Breast epithelium (tissue), 3 donors: ENCODE measurements at regions not wholly inside any gene's neighbourhood (a gene's known extent, or its start where the extent isn't known, plus 50 kb on each side); places are given as distances from the start of the nearest gene placed in this dataset.

Source experiments
- POLR2A ChIP-seq: fragments of 450-650 bp; IDR thresholded peaks from one replicate; pipeline ENCODE4 v1.6.1; 2016; ENCODE audit warnings: antibody characterized with exemption, mild to moderate bottlenecking, moderate library complexity
- POLR2AphosphoS5 ChIP-seq, 3 donors: sonication (generic); formaldehyde crosslinking; IDR thresholded peaks; one replicate each; pipeline ENCODE4 v1.6.1; 2017; ENCODE audit warnings: antibody characterized with exemption in 3 of 3
- TF ChIP-seq, protein P1 (sequence below), 3 donors: fragments of 450-650 bp; IDR thresholded peaks; one replicate each; pipeline ENCODE4 v1.5.1; 2016 to 2017; ENCODE audit warnings: antibody characterized with exemption in 3 of 3, mild to moderate bottlenecking in 3 of 3, moderate library complexity in 3 of 3

DNA sequence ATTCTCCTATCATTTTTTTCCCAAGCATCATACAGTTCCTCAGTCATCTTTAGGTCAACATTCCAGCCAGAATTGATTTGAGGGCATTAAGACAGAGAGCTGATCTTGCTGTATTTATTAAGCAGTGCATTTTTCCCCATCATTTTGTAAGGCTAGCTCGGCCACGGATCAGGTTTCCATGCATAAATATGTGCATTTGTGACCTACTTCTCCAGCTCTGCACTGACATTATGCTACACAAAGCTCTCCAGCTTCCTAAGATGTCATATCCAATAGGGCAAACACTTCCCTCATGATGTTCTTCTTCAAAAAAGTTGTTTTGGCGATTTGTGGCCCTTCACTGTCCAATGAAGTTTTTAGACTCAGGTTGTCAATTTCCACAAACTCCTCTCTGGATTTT, 202.6 kb downstream of the C7orf25 start:
- no peak for TF ChIP-seq POLR2A
- no peak for TF ChIP-seq POLR2AphosphoS5 (IDR thresholded peaks at IDR 0.05)
- TF ChIP-seq, protein P1, sequence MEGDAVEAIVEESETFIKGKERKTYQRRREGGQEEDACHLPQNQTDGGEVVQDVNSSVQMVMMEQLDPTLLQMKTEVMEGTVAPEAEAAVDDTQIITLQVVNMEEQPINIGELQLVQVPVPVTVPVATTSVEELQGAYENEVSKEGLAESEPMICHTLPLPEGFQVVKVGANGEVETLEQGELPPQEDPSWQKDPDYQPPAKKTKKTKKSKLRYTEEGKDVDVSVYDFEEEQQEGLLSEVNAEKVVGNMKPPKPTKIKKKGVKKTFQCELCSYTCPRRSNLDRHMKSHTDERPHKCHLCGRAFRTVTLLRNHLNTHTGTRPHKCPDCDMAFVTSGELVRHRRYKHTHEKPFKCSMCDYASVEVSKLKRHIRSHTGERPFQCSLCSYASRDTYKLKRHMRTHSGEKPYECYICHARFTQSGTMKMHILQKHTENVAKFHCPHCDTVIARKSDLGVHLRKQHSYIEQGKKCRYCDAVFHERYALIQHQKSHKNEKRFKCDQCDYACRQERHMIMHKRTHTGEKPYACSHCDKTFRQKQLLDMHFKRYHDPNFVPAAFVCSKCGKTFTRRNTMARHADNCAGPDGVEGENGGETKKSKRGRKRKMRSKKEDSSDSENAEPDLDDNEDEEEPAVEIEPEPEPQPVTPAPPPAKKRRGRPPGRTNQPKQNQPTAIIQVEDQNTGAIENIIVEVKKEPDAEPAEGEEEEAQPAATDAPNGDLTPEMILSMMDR (IDR thresholded peaks at IDR 0.05), result no peak
